Lung (tissue), 11 donors: ENCODE measurements at regions not wholly inside any gene's neighbourhood (a gene's known extent, or its start where the extent isn't known, plus 50 kb on each side); places are given as distances from the start of the nearest gene placed in this dataset.

ENCODE experiments used
- ATAC-seq: fragments of 200-7000 bp; cut with Tn5 transposase; one replicate; pipeline ENCODE4 v1.9.1; 2020; ENCODE audit warnings: moderate number of reproducible peaks; ENCODE audit not compliant: insufficient read depth, low FRiP score
- DNase-seq, 3 donors: peaks; one replicate each; pipeline ENCODE4 v3.0.0-alpha.2; 2013 to 2017
- H3K27ac ChIP-seq, 2 donors: one replicate each; pipeline ENCODE4 v1.5.1; 2013; ENCODE audit warnings: mild to moderate bottlenecking in 2 of 2, moderate library complexity in 2 of 2, control low read depth in 1 of 2, inconsistent platforms in 1 of 2, low read depth in 1 of 2, low read length in 1 of 2
- H3K27me3 ChIP-seq, 3 donors: one replicate each; pipeline ENCODE4 v1.5.1; 2013; ENCODE audit warnings: low read length in 2 of 3; ENCODE audit not compliant: control insufficient read depth in 3 of 3, insufficient read depth in 3 of 3
- H3K36me3 ChIP-seq, 4 donors: one replicate each; pipeline ENCODE4 v1.5.1; 2013; ENCODE audit warnings: low read length in 4 of 4, mild to moderate bottlenecking in 1 of 4, moderate library complexity in 1 of 4; ENCODE audit not compliant: control insufficient read depth in 4 of 4, insufficient read depth in 4 of 4
- H3K4me1 ChIP-seq, 5 donors: one replicate each; pipeline ENCODE4 v1.5.1; 2013; ENCODE audit warnings: low read length in 5 of 5, mild to moderate bottlenecking in 2 of 5, moderate library complexity in 1 of 5; ENCODE audit not compliant: control insufficient read depth in 5 of 5, insufficient read depth in 5 of 5
- H3K4me3 ChIP-seq: one replicate; pipeline ENCODE4 v1.5.1; 2013; ENCODE audit warnings: mild to moderate bottlenecking, control low read depth, moderate library complexity
- H3K9ac ChIP-seq, 2 donors: one replicate each; pipeline ENCODE4 v1.5.1; 2013; ENCODE audit warnings: low read length in 2 of 2, control low read depth in 1 of 2; ENCODE audit not compliant: insufficient read depth in 1 of 2
- H3K9me3 ChIP-seq, 4 donors: one replicate each; pipeline ENCODE4 v1.5.1; 2013; ENCODE audit warnings: low read length in 3 of 4, mild to moderate bottlenecking in 1 of 4, moderate library complexity in 1 of 4; ENCODE audit not compliant: control insufficient read depth in 4 of 4, insufficient read depth in 3 of 4
- WGBS, 2 donors: extraction: QIAGEN DNeasy Blood & Tissue Kit; methylation state at CpG; one replicate each; pipeline ENCODE4 v1.1.7; 2013; 5-methylcytosine and 5-hydroxymethylcytosine counted together
- TF ChIP-seq, protein P1 (sequence below): IDR thresholded peaks from 2 replicates; pipeline ENCODE4 v1.5.1; 2012; ENCODE audit warnings: mild to moderate bottlenecking; ENCODE audit errors: control extremely low read depth, extremely low read depth
- donor health status: control.
- donor health status: control.
- donor health status: Bipolar disorder and iron deficiency.
- donor health status: healthy.
- donor health status: DM: yes; HTN: yes; CAD: no.

DNA sequence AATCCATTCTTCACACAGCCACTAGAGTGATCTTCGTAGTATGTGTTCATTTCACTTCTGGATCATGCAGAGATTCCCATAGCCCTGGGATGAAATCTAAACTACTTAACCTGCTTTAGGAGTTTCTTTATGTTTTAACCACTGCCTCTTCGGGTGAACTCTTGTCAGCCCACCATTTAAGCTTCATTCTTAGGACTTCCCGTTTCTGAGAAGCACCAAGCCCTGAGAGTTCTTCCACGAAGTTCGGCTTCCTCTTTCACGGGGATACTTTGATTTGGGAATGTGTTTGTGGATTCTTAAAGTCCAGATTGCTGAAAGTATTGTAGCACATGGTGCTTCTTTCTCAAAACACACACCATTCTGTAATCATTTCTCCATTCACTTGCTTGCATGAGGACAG, 205.0 kb downstream of the UBE2E3 start:
- 54 to 75% methylated on average over 6 of the region's 6 CpGs for WGBS, 2 donors
- Histone ChIP-seq H3K9ac (no peak overlapping the region), H3K27ac (no peak overlapping the region), H3K9me3 (no peaks in the 10 kb centered on the region), H3K36me3 (no peaks in the 10 kb centered on the region), H3K4me3 (no peak overlapping the region), H3K27me3 (no peaks in the 10 kb centered on the region), H3K4me1 (peaks cover 0 to 2% (median 0%) of the 10 kb centered on the region in 5 donors)
- DNase-seq (no peak), ATAC-seq (no peak)
- TF ChIP-seq, protein P1, sequence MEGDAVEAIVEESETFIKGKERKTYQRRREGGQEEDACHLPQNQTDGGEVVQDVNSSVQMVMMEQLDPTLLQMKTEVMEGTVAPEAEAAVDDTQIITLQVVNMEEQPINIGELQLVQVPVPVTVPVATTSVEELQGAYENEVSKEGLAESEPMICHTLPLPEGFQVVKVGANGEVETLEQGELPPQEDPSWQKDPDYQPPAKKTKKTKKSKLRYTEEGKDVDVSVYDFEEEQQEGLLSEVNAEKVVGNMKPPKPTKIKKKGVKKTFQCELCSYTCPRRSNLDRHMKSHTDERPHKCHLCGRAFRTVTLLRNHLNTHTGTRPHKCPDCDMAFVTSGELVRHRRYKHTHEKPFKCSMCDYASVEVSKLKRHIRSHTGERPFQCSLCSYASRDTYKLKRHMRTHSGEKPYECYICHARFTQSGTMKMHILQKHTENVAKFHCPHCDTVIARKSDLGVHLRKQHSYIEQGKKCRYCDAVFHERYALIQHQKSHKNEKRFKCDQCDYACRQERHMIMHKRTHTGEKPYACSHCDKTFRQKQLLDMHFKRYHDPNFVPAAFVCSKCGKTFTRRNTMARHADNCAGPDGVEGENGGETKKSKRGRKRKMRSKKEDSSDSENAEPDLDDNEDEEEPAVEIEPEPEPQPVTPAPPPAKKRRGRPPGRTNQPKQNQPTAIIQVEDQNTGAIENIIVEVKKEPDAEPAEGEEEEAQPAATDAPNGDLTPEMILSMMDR, result no peak

DNA sequence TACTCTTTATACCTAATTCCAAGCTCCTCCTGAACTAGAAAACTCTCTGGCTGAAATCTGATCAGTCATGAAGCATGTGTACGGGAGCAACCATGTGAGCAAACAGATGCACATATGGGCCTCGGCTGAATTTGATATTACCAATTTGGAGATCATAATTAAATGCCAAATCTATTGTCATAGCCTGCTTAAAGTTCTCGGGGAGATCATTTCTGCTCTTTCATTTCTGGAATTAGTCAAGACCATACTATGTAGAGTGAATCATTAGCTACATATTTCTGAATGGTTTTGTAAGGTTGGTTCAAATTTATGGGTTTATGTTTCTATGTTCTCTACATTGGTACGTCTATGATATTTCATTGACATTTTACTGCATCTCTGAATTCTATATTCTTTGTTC, 205.5 kb downstream of the UBE2E3 start:
- DNase-seq, result no peak
- Histone ChIP-seq H3K27me3 (no peaks in the 10 kb centered on the region), H3K9ac (no peak overlapping the region), H3K36me3 (no peaks in the 10 kb centered on the region), H3K4me1 (peaks cover 0 to 2% (median 0%) of the 10 kb centered on the region in 5 donors), H3K27ac (no peak overlapping the region), H3K4me3 (no peak overlapping the region), H3K9me3 (no peaks in the 10 kb centered on the region)
- WGBS, 2 donors, result 89 to 90% methylated on average over 4 of the region's 4 CpGs
- no peak for ATAC-seq
- TF ChIP-seq, protein P1, result no peak

DNA sequence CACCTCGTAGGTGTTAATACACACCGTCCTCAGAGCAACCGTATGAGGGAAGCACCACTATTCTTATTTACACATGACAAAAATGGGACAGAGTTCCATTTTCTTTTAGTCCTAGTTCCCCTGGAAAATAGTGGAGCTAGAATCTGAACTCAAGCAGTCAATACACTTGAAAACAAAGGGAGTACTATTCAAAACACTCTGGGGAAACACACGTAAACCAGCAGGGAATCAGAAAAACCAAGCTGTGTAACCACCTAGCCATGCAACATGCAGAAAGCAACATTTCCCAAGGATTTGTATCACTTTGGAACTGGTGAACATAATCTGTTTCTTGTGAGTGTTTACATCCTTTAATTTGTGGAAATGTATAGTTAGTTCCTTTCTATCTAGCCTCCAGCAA, 208.2 kb downstream of the UBE2E3 start:
- no peaks in the 10 kb centered on the region for H3K36me3 ChIP-seq
- H3K27me3 ChIP-seq, result no peaks in the 10 kb centered on the region
- H3K27ac ChIP-seq, result no peak overlapping the region
- H3K4me1 ChIP-seq, result peaks cover 0 to 2% (median 0%) of the 10 kb centered on the region in 5 donors
- H3K9ac ChIP-seq, result no peak overlapping the region
- ATAC-seq (no peak), DNase-seq (no peak)
- TF ChIP-seq, protein P1, result no peak
- H3K9me3 ChIP-seq, result no peaks in the 10 kb centered on the region
- 84 to 91% methylated on average over 4 of the region's 4 CpGs for WGBS, 2 donors
- no peak overlapping the region for H3K4me3 ChIP-seq

DNA sequence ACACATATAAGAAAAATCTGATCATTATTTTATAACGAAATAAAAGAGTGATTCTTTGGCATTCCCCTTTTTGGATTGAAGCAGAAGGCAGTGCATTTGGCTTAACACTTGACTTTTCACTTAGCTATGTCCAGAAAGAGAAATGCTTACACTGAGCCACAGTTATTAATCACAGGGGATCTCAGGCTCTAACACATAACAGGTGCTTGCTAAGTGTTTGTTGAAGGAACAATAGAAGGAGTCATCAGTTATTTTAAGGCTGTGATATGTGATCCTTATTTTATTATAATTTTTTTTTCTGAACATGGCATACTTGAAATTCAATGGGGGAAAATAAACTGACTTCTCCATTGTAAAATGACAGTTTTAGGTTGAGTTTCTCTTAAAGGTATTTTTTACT, 209.5 kb downstream of the UBE2E3 start:
- TF ChIP-seq, protein P1, result no peak
- WGBS, 2 donors, result 60 to 81% methylated on average over 1 of the region's 1 CpG
- H3K27ac ChIP-seq, result no peak overlapping the region
- H3K27me3 ChIP-seq, result no peaks in the 10 kb centered on the region
- ATAC-seq (no peak), DNase-seq (no peak)
- peaks cover 0 to 2% (median 0%) of the 10 kb centered on the region in 5 donors for H3K4me1 ChIP-seq
- no peak overlapping the region for H3K9ac ChIP-seq
- H3K9me3 ChIP-seq, result no peaks in the 10 kb centered on the region
- no peak overlapping the region for H3K4me3 ChIP-seq
- H3K36me3 ChIP-seq, result no peaks in the 10 kb centered on the region
